ENCODE measurements at regions not wholly inside any gene's neighbourhood (a gene's known extent, or its start where the extent isn't known, plus 50 kb on each side); places are given as distances from the start of the nearest gene placed in this dataset.

DNA sequence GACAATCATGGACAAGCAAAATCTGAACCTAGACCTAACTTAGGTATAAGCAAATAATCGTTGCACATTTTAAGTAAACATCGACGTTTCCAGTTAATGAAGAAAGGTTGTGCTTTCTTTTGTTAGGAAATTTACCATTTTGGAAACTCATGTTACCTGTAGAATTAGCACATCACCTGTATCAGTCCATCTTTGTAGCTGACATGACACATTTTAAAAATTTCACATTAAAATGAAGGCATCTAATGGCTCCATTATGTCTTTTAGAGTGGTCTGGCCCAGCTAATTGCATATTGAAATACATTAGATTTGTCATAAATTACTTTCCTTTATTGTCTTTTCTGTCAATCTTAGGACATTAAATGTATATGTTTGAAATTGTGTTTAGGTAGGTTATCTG is 119.0 kb upstream of the MGAT5 start:
- Histone ChIP-seq H2AFZ (ENCODE audit: low read depth, low read length) (no peak overlapping the region), H3K79me2 (ENCODE audit: control insufficient read depth, insufficient read depth, low read length) (no peaks in the 10 kb centered on the region), H3K4me3 (no peak overlapping the region), H3K9me1 (ENCODE audit: control insufficient read depth, insufficient read depth, low read length) (no peaks in the 10 kb centered on the region), H3K4me2 (ENCODE audit: insufficient read depth, low read length) (no peak overlapping the region), H3K27me3 (ENCODE audit: control insufficient read depth in 2 of 2, insufficient read depth in 2 of 2, low read length in 2 of 2) (no peaks in the 10 kb centered on the region), H3K36me3 (ENCODE audit: control insufficient read depth, insufficient read depth, low read length) (no peaks in the 10 kb centered on the region), H3K27ac (ENCODE audit: extremely low read depth, low read depth, low read length) (no peak overlapping the region), H3K9me3 (replicated peaks; ENCODE audit: control insufficient read depth, insufficient read depth, low read depth, low read length) (no peaks in the 10 kb centered on the region), H4K20me1 (replicated peaks; ENCODE audit: control insufficient read depth, insufficient read depth, low read length) (no peaks in the 10 kb centered on the region; the same call in 1 of the 2 replicates), H3K9ac (ENCODE audit: insufficient read depth in 1 of 2, low read depth in 2 of 2, low read length in 2 of 2) (no peak overlapping the region), H3K4me1 (replicated peaks in 1 of 2; ENCODE audit: control insufficient read depth in 2 of 2, insufficient read depth in 2 of 2, low read length in 2 of 2) (peaks cover 0 to 19% of the 10 kb centered on the region in 2 experiments; a peak in 3 of 5 replicates)
- peak; percentile 35; the same call in 1 of the 2 replicates for TF ChIP-seq ZNF316 (IDR thresholded peaks at IDR 0.05)
- no peak for TF ChIP-seq MYBL2 (IDR thresholded peaks at IDR 0.05; ENCODE audit: low read depth)
- TF ChIP-seq MYBL2 (CRISPR knock-in tag; IDR thresholded peaks at IDR 0.05; ENCODE audit: borderline replicate concordance): no peak
- TF ChIP-seq MAFF (IDR thresholded peaks at IDR 0.05; ENCODE audit: low read length): 0 out of 2 replicates have a peak, but pooled peaks have one; percentile 4
- DNase-seq (ENCODE audit: extremely low read depth in 1 of 4, low spot score in 3 of 4) (no peak), ATAC-seq (no peak), FAIRE-seq (no peak)
- POLR2A ChIA-PET: interaction anchor here (1.5 kb wide), 1 partner anchor 9 kb away, joined by 4 read pairs; no protein-coding TSS in a partner anchor
- no TSS peak for BruUV-seq (replicated peaks)
- intact Hi-C loops (cut with micrococcal nuclease) (no loop called here), in situ Hi-C loops (cut with MboI) (no loop called here)
- CTCF ChIA-PET (ENCODE audit: low intra/inter-chr PET ratio): interaction anchor here (0.6 kb wide), 1 partner anchor 241 kb away, joined by 3 read pairs; no protein-coding TSS in a partner anchor
- 39% methylated on average over 3 of the region's 3 CpGs for WGBS (ENCODE audit: insufficient coverage, low coverage, missing lambda C conversion rate)

DNA sequence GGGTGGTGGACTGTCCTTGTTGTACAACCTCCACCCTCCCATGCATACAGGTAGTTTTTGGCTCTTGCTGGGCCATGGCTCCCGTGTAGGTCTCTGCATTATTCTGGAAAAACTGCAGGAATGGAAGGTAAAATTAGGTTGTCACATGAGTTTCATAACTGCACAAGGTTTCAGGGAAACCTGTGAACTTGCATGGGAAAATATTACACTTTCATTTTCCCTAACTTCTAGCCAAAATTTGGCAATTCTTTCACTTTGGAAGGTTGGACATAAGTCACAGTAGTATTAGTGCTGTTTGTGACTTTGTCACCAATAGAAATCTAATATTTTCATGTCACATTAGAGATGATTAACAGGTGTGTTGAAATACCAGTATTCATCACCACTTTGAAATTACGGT is 118.1 kb upstream of the MGAT5 start:
- Histone ChIP-seq H3K27ac (ENCODE audit: extremely low read depth, low read depth, low read length) (no peak overlapping the region), H2AFZ (ENCODE audit: low read depth, low read length) (no peak overlapping the region), H3K79me2 (ENCODE audit: control insufficient read depth, insufficient read depth, low read length) (no peaks in the 10 kb centered on the region), H4K20me1 (replicated peaks; ENCODE audit: control insufficient read depth, insufficient read depth, low read length) (no peaks in the 10 kb centered on the region; the same call in 1 of the 2 replicates), H3K9me3 (replicated peaks; ENCODE audit: control insufficient read depth, insufficient read depth, low read depth, low read length) (no peaks in the 10 kb centered on the region), H3K4me1 (replicated peaks in 1 of 2; ENCODE audit: control insufficient read depth in 2 of 2, insufficient read depth in 2 of 2, low read length in 2 of 2) (peaks cover 0 to 19% of the 10 kb centered on the region in 2 experiments; a peak in 3 of 5 replicates), H3K9ac (ENCODE audit: insufficient read depth in 1 of 2, low read depth in 2 of 2, low read length in 2 of 2) (no peak overlapping the region), H3K27me3 (ENCODE audit: control insufficient read depth in 2 of 2, insufficient read depth in 2 of 2, low read length in 2 of 2) (no peaks in the 10 kb centered on the region), H3K4me3 (no peak overlapping the region), H3K36me3 (ENCODE audit: control insufficient read depth, insufficient read depth, low read length) (no peaks in the 10 kb centered on the region), H3K9me1 (ENCODE audit: control insufficient read depth, insufficient read depth, low read length) (no peaks in the 10 kb centered on the region), H3K4me2 (ENCODE audit: insufficient read depth, low read length) (no peak overlapping the region)
- no TSS peak for BruUV-seq (replicated peaks)
- TF ChIP-seq, protein P1, sequence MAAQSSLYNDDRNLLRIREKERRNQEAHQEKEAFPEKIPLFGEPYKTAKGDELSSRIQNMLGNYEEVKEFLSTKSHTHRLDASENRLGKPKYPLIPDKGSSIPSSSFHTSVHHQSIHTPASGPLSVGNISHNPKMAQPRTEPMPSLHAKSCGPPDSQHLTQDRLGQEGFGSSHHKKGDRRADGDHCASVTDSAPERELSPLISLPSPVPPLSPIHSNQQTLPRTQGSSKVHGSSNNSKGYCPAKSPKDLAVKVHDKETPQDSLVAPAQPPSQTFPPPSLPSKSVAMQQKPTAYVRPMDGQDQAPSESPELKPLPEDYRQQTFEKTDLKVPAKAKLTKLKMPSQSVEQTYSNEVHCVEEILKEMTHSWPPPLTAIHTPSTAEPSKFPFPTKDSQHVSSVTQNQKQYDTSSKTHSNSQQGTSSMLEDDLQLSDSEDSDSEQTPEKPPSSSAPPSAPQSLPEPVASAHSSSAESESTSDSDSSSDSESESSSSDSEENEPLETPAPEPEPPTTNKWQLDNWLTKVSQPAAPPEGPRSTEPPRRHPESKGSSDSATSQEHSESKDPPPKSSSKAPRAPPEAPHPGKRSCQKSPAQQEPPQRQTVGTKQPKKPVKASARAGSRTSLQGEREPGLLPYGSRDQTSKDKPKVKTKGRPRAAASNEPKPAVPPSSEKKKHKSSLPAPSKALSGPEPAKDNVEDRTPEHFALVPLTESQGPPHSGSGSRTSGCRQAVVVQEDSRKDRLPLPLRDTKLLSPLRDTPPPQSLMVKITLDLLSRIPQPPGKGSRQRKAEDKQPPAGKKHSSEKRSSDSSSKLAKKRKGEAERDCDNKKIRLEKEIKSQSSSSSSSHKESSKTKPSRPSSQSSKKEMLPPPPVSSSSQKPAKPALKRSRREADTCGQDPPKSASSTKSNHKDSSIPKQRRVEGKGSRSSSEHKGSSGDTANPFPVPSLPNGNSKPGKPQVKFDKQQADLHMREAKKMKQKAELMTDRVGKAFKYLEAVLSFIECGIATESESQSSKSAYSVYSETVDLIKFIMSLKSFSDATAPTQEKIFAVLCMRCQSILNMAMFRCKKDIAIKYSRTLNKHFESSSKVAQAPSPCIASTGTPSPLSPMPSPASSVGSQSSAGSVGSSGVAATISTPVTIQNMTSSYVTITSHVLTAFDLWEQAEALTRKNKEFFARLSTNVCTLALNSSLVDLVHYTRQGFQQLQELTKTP (IDR thresholded peaks at IDR 0.05; ENCODE audit: low read depth in 1 of 2, partially characterized antibody in 2 of 2): no peak
- ChIA-PET CTCF (ENCODE audit: low intra/inter-chr PET ratio) (no interaction called here), POLR2A (no interaction called here)
- ATAC-seq (no peak), DNase-seq (ENCODE audit: extremely low read depth in 1 of 4, low spot score in 3 of 4) (no peak), FAIRE-seq (no peak)
- WGBS (ENCODE audit: insufficient coverage, low coverage, missing lambda C conversion rate): 65% methylated on average over 2 of the region's 2 CpGs
- intact Hi-C loops (cut with micrococcal nuclease): no loop called here
- in situ Hi-C loops (cut with MboI): no loop called here
